Amniotic stem cell (primary cell): ENCODE measurements at regions not wholly inside any gene's neighbourhood (a gene's known extent, or its start where the extent isn't known, plus 50 kb on each side); places are given as distances from the start of the nearest gene placed in this dataset.
"Not testable (repeated sequence)": the region's sequence is repeated elsewhere in the genome, so short reads cannot be mapped to it uniquely, and the experiment has no call there.

Experiments used
- DNase-seq: peaks from one replicate; lab custom pipeline; 2025; lab: John Stamatoyannopoulos, UW

DNA sequence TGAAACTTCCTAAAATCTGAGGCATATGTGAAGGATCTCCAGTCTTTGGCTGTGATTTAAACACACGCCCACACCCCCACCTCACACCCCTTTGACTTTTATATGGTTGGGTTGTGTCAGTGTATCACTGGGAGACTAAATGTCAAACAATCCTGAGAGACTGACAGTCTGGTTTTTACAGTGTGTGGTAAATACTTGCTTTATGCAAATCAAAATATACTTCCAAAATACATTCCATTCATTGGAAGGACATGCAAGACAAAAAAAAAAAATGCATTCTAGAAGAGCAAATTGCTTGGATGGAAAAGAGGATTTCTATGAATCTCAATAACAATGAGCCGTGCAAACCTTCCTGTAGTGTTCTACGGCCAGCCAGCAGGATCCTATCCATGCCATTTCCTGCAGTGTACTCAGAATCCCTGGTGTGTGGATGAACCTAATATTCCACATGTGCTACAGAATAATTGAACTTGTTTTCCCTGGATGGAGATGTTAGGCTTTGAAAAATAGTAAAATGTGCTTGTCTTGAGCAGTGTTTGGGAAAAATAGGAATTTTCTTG lies 602.1 kb upstream of the GOT2 start:
- no peak for DNase-seq

DNA sequence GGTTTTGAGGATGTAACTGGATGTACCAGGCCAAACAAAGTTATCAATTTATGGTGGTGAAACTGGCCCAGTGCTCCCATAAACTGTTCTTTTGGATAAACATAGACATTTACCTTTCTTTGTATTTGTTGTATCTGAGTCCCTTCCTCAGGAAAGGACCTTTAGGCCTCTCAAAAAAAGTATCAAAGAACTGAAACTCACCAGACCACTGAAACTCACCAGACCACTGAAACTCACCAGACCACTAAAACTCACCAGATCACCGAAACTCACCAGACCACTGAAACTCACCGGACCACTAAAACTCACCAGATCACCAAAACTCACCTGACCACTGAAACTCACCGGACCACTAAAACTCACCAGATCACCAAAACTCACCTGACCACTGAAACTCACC lies 597.6 kb upstream of the GOT2 start:
- not testable (repeated sequence) for DNase-seq

DNA sequence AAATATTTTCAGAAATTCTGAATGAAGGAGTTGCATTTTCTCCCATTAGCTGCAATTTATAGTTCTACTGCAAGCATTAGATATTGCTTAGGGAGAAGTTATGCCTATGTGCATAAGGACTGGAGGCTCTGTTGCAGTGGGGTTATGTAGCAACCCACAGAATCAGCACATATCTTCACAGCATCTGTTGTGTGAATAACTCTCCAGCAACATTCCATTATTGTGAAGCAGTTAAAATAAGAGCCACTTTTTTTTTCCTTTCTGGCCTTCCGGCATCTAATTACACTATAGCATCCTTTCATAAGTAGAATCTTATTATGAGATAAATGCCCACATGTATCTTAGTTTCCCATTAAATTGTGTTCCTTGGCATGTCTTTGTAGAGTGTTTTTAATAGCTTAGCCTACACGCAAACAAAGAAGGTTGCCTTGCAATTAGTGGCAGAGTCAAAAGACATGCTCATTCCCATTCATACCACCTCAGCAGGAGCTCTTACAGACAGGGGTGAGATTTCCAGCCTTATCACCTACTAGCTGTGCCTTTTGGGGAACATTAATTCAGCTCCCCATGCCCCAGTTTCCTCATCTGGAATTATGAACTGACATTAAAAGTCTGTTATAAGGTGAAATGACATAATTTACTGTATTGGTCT lies 596.0 kb upstream of the GOT2 start:
- no peak for DNase-seq

DNA sequence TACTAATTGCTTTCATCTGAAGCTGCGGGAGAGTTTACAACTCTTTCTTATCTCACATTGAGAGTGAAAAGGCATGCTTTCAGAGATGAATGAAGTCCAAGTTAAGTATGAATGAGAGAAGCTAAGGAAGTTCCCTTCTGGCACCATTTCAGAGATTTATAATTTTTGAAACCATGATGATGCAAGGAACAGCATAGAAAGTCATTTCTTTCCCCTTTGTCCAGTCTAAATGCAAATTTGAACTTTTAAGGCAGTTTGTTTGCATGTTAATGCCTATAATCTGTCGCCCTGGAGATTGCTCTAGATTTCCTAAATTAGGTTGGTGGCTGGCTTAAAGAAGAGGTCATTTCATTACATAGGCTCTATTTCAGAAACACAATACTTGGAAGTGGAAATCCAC lies 594.8 kb upstream of the GOT2 start:
- DNase-seq, result no peak

DNA sequence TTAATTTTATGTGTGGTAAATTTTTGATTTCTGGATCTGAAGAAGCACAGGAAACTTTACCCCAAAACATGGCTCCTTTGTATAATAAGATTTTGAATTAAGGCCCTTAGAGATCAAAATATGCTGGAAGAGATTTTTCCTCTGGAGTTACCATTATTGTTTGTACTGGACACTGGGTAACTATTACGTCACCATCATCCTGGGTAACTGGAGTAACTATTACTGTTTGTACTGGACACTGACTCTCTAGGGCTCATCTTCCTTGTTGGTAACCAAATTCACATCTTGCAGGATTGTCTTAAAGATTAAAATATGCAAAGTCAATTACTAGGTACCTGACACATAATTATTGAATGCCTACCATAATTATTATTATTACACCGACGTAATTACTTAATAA lies 593.8 kb upstream of the GOT2 start:
- no peak for DNase-seq

DNA sequence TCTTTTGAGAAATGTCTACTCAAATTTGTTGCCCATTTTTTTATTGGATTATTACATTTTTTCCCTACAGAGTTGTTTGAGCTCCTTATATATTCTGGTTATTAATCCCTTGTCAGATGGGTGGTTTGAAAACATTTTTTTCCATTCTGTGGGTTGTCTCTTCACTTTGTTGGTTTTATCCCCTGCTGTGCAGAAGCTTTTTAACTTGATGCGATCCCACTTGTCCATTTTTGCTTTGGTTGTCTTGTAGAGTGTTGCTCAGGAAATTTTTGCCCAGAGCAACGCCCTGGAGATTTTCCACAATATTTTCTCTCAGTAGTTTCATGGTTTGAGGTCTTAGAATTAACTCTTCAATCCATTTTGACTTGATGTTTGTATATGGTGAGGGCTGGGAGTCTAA lies 592.8 kb upstream of the GOT2 start:
- DNase-seq, result no peak

DNA sequence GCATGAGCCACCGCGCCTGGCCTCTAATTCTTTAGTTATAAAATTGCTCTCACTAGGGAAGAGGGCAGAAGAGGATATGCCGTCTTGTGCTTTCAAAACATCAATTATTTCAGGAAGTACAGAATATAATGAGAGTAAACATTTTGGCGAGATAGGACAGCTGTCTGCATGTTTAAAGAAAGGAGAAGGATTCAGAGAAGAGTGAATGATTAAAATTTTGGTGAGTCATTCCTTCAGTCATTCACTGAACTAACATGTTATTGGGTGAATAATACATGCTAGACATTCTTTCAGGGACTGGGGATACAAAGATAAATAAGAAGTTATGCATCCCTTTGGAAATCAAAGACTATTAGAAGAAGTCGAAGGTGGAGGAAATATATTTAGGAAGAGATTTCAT lies 590.3 kb upstream of the GOT2 start:
- no peak for DNase-seq

DNA sequence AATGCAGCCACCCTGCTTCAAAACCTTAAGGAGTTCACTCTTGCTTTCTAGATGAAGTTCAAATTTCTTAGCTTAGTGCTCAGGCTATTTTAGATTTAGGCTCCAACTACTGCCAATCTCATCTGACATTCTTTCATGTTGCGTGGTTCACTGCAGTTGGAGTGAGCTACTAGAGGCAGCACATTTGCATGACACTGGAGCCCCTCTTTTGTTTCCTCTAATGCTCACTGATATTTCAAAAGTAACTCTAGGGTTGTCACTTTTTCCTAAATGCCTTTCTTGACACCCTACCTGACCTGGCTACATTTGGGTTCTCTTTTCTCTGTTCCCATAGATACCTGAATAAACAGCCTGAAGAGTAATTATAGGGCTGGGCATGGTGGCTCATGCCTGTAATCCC lies 586.5 kb upstream of the GOT2 start:
- no peak for DNase-seq

DNA sequence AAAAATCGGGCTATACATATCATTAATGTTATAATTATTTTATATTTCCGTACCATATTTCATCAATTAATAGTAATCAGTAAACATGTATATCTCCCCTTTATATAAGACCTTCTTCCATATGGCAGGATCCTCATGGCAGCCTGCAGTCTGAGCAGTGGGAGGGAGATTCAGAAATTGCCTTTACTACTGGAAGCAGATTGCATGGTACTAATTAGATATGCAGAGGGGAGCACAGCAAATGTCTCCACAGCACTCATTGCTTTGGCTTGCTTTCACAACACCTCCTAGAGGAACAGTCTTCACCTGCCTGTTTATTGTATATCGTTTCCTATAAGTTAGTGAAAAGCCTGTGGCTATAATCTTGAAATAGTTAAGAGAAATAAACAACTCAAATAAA lies 585.8 kb upstream of the GOT2 start:
- no peak for DNase-seq

DNA sequence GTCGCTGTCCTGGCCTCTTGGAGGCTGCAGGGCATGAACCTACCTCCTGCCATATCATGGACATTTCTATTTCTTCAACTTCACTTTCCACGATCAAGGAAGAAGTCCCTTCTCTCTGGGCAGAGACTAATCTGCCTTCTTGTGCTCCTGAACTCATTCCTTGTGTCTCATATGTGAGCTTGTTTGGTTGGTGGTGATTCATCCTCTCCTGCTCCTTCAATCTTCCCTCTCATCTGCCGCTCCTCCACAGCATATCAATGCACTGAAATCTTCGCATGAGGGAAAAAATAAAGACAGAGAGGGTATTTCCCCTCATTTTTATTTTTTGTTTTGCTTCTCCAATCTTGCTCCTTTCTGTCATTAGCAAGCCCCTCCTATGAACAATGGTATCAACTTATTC lies 571.7 kb upstream of the GOT2 start:
- DNase-seq, result no peak

DNA sequence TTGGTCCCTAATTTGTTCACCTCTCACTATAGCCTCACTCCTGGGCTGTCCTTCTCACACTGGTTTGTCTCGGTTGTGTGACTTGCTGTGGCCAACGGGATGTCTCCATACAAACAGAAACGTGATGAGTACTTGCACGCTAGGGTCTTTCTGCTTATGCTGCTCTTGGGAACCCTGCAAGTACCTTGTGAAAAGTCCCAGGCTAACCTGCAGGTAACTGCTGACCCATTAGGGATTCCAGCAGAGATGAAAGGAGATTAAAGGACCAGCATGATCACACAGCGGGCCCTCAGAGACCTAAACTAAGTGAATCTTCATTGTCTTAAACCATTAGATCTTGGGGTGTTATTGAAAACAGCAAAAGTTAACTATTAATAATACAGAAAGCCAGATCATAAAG lies 562.8 kb upstream of the GOT2 start:
- DNase-seq, result no peak

DNA sequence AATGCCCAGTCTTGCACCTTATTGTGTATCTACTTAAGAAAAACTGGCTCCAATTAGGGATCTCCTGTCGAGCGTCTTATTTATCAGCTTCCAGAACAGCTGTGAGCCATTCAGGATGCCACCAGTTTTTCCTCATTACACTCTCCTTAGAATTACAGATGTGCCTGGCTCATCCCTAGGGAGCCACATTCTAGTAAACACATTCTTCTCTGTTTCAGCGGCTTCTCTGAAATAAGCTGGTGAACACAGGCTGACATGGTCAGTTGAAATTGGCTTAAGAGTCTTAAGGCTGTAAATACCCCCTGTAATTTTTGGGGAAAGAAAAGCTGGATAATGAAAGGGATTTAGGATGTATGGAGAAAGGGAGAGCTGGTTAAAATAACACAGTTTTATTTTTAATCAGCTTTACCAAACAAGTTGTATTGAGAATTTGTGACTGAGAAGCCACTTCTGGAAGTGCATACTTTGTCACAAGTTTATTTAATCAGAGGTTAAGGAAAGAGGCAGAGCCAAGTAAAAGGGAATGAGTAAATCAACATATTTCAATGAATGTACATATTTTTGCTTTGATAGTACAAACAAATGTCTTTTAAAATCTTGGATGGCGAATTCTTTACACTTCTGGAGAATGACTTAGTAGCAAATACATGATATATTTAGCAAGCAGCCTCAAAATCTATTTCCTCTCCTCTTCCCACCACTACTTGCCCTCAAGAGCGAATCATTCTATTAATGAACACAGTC lies 562.0 kb upstream of the GOT2 start:
- DNase-seq, result no peak

DNA sequence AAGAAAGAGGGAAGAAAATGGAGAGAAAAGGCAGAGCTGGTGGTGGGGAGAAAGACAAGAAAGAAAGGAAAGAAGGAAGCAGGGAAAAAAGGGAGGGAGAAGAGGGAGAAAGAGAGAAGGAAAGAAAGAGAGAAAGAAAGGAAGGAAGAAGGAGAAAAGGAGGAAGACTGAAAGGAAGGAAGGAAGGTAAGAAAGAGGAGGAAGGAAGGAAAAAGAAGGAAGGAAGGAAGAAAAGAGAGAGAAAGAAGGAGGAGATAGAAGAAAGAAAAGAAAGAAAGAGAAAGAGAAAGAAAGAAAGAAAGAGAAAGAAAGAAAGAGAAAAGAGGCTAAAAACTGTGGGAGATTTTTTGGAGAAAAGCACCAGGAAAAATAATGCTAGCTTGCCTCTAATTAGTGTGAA lies 561.4 kb upstream of the GOT2 start:
- DNase-seq, result no peak

DNA sequence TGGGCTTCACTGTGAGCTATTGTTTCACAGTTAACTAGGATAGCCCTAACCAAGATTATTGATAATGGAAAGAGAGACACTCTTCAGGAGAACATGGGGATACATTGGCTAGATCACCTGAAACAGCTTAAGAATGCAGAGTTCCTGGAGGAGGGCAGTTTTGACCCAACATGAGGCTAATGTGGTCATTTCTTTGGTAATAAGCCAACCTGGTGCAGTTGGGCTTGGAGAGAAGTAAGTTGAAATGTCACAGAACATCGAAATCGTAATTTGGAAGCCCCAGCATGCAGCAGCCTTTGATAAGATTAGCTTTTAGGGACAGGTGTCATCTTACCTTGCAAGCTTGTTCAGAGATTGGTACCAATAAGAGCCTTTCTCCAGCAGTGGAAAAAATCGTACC lies 556.6 kb upstream of the GOT2 start:
- DNase-seq, result no peak

DNA sequence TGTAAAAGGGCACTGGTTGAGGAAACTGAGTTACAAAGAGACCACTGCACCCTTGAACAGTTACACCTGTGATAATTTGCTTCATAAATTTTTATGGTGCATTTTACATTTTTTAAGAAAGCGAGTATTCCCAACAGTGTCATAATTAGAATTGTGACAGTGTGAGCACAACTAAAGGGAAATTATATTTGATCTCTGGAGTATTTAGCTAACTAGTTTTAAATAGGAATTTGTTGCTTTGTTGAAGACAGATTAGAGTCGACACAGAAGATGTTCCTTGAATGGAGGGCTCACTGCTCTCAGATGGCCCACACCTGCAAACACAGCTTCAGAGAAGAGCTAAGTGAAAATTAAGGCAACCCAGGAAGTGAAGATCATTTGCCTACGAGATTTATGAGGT lies 555.0 kb upstream of the GOT2 start:
- DNase-seq, result no peak

DNA sequence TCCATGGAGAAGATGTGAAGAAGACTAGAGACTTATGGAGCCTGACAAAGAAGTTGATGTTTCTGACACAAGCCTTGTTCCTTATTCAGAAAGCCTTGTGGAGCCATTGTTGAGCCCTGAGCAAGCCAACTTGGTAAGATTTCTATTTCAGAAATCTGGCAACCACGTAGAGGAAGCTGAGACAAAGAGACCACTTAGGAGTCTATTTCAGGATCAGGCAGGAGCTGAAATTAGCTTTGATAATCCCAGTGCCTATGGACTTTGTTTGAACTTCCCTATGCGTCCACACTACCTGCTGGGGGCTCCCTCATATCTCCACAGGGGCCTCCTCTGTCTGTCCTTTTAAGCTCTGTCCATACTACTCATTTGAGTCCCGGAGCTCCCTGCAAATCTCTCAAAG lies 540.0 kb upstream of the GOT2 start:
- no peak for DNase-seq

DNA sequence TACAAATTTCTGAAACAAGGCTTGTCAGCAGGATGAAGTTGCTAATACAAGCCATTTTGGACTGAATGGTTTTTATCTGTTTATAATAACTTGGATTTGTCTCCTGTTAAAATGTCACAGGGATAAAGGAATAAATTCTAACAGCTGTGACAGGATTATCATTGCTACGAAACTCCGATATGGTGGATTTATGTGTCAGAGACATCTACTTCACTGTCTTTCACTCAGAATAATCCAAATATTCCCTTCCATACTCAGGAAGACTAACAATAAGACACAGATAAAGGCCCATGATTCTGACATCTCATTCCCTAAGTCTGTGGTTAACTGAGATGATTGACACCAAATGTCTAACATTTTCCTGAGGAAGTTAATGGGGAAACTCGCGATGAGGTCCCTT lies 529.8 kb upstream of the GOT2 start:
- DNase-seq, result no peak

DNA sequence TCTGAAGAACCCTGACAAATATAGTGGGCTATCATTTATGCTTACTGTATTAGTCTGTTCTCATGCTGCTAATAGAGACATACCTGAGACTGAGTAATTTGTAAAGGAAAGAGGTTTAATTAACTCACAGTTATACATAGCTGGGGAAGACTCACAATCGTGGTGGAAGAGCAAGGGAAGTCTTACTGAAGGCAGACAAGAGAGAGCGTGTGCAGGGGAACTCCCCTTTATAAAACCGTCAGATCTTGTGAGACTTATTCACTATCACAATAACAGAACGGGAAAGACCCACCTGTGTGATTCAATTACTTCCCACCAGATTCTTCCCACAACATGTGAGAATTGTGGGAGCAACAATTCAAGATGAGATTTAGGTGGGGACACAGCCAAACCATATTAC lies 526.8 kb upstream of the GOT2 start:
- DNase-seq, result no peak

DNA sequence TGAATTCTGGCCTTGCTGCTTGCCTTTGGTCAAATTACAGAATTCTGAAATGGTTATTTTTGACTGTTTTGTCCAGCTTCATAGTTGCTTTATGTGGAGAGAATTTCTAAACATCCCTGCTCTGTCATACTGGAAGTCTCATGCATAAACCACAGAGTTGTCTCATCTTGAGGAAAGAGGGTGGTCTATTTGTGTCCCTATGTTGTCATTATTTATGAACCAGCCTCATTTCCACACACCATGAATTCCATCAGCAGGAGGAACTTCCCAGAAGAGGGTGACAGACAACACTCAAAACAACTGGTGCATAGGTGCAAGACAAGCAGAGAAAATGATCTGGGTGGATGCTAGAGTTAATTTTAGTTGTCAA lies 525.8 kb upstream of the GOT2 start:
- DNase-seq, result no peak

DNA sequence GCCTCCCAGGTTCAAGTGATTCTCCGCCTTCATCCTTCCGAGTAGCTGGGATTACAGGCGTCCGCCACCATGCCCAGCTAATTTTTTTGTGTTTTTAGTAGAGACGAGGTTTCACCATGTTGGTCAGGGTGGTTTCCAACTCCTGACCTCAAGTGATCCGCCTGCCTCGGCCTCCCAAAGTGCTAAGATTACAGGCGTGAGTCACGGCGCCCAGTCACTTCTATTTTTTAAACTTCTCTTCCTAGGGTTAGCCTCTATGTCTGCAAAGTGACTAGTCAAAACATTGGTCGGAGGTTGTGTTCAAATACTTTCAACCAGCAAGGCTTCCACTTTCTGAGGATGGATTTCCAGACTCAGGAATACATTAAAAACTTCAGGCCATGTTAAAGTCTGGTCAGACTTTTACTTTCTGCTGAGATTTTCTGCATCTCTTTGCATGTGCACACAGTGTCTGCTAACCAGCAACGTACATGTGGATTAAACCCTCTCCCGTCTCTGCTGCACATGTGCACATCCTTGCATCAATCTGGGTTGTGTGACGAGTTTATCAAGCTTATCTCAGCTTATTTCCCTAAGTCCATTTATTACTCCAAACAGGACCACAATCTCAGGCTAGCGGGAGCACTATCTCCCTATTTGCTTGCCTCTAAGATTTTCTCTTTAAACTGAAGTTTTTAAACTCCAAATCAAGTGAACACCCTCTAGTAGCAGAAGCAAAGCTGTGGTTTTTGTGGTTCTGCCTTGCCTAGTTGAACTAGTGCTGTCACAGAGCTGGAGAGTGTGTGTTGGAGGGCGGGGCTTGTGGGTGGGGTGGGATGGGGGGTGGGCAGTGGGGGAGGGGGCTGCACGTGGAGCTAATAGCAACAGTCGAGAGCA lies 525.2 kb upstream of the GOT2 start:
- DNase-seq, result no peak

DNA sequence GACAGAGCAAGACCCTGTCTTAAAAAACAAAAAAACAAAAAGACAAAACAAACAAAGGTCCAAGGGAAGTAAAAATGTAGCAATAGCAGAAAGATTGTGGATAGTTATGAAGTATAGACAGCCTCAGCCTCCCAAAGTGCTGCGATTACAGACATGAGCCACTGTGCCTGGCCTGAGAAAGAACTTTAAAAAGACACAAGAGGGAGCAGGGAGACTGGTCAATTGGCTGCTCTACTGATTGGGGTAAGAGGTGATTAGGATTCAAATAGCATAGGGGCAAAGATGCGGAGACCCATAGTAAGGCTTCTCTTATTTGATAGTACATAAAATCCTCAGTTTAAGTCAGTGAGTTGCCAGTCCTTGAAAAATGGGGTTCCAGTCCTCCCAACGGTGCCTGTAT lies 518.2 kb upstream of the GOT2 start:
- no peak for DNase-seq

DNA sequence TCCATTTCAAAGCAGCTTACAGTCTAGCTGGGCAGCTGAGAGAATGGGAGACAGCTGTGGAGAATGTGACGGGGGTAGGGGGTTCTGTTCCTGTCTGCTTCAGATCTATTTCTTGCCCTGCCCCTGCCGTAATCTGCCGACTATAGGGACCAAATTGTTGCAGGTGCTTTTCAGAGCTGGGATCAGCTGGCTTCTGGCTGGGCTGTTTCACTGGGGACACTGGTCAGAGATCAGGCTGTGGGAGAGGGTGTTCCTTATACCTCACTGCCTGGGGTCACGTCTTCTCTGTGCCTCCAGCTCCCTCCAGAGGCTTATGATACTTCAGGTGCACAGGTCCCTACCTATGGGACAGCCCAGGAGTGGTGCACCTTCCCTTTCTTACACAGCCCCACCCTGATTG lies 514.9 kb upstream of the GOT2 start:
- no peak for DNase-seq

DNA sequence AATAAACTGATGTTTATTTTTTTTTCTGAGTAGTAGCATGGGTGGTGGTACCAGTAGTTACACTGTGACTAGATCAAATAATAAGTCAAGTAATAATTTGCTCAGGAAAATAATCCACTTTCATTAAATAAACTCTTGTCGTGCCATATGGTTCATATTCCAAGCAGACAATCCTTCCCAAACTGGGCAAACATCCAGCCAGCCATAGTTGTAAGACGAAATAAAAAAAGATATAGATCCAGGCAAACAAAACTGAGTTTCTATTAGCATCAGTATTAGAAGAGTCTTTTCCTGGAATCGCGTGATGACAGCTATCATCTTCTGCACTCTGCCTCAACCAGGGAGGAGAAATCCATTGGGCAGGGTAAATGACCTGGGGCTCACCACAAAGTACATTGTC lies 508.4 kb upstream of the GOT2 start:
- DNase-seq, result no peak
